Right lobe of liver (tissue), 6 donors: ENCODE measurements at regions not wholly inside any gene's neighbourhood (a gene's known extent, or its start where the extent isn't known, plus 50 kb on each side); places are given as distances from the start of the nearest gene placed in this dataset.

Experiments used
- ATAC-seq, 4 donors: fragments of 200-7000 bp; cut with Tn5 transposase; one replicate each; pipeline ENCODE4 v1.9.1; 2020; ENCODE audit warnings: mild to moderate bottlenecking in 4 of 4, moderate library complexity in 4 of 4
- DNase-seq, 3 donors: peaks; one replicate each; pipeline ENCODE4 v3.0.0-alpha.2; 2020
- H3K27ac ChIP-seq, 3 donors: fragments of 200-600 bp; one replicate each; pipeline ENCODE4 v1.8.0; 2022
- H3K27me3 ChIP-seq, 2 donors: fragments of 200-600 bp; one replicate each; pipeline ENCODE4 v1.8.0; 2022
- H3K36me3 ChIP-seq, 4 donors: fragments of 200-600 bp; sonication (generic) in 1 of 4; one replicate each; pipeline versions ENCODE4 v1.5.1 to v1.8.0; 2017 to 2022; ENCODE audit warnings: control low read depth in 1 of 4
- H3K4me1 ChIP-seq, 4 donors: fragments of 200-600 bp; sonication (generic) in 1 of 4; one replicate each; pipeline versions ENCODE4 v1.5.1 to v1.8.0; 2017 to 2022; ENCODE audit warnings: control low read depth in 1 of 4
- H3K4me3 ChIP-seq, 3 donors: fragments of 200-600 bp; one replicate each; pipeline ENCODE4 v1.8.0; 2022
- H3K9me3 ChIP-seq, 4 donors: fragments of 200-600 bp; sonication (generic) in 1 of 4; one replicate each; pipeline versions ENCODE4 v1.5.1 to v1.8.0; 2017 to 2022; ENCODE audit warnings: control low read depth in 1 of 4
- POLR2A ChIP-seq: fragments of 450-650 bp; IDR thresholded peaks from one replicate; pipeline ENCODE4 v1.6.1; 2017; ENCODE audit warnings: antibody characterized with exemption, mild to moderate bottlenecking
- WGBS: methylation state at CpG from one replicate; pipeline ENCODE4 v1.1.6; 2018; ENCODE audit warnings: low coverage, low lambda C conversion rate; ENCODE audit not compliant: insufficient coverage; ENCODE audit errors: missing lambda C conversion rate; 5-methylcytosine and 5-hydroxymethylcytosine counted together
- intact Hi-C, 2 donors: fragments of 100-400 bp; cut with DNase I; formaldehyde crosslinking; loops; one replicate each; pipeline versions ENCODE4 v1.11.2 to v1.14.1; 2022
- TF ChIP-seq, protein P1 (sequence below), 4 donors: fragments of 200-600 bp in 3 of 4; fragments of 450-650 bp in 1 of 4; IDR thresholded peaks; one replicate each; pipeline versions ENCODE4 v1.5.1 to v1.8.0; 2016 to 2022; ENCODE audit warnings: antibody characterized with exemption in 4 of 4, mild to moderate bottlenecking in 2 of 4
- donor health status: DM: no; HTN: yes; CAD: no.
- donor health status: DM: no; HTN: no; CAD: no.
- donor health status: DM: no; HTN: no; CAD: no.
- donor health status: DM: no; HTN: yes; CAD: no.
- donor health status: DM: no; HTN: yes; CAD: no.

DNA sequence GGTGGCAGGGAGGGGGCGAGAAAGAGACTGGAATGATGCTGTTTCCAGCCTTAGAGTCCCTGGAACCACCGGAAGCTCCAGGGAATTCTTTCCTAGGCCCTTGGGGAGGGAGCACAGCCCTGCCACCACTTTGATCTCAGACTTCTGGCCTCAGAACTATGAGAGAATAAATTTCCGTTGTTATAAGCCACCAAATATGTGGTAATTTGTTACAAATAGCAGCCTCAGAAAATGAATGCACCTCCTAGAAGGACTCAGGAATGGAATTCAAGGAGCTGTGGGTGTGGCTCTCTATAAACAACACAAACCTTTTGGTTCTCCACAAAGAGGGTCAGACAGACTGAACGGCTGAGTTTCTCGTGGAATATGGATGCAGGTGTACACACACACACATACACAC is 144.5 kb downstream of the ACKR3 start:
- no peak overlapping the region for H3K27ac ChIP-seq
- no peak for DNase-seq

DNA sequence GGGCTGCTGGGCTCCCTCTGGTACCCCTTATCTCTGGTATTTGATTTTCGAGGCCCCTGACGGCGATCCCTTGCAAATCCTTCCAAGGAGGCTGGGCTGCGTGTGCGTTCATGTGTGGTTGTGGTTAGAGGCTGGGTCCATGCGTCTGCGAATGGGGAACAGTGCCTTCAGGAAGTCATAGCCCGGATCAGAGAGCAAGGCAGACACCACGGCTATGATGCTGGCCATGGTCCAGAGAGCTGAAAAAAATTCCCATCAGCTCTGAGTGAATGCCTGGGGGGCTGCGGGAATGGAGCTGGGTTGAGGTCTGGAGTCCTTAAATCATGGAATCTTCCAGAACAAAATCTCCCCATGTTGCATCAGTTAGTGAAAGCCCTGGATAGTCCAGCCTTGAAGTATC is 145.5 kb downstream of the ACKR3 start:
- no peaks in the 10 kb centered on the region for H3K9me3 ChIP-seq
- peaks cover 0 to 8% (median 0%) of the 10 kb centered on the region in 4 donors for H3K4me1 ChIP-seq
- TF ChIP-seq, protein P1, sequence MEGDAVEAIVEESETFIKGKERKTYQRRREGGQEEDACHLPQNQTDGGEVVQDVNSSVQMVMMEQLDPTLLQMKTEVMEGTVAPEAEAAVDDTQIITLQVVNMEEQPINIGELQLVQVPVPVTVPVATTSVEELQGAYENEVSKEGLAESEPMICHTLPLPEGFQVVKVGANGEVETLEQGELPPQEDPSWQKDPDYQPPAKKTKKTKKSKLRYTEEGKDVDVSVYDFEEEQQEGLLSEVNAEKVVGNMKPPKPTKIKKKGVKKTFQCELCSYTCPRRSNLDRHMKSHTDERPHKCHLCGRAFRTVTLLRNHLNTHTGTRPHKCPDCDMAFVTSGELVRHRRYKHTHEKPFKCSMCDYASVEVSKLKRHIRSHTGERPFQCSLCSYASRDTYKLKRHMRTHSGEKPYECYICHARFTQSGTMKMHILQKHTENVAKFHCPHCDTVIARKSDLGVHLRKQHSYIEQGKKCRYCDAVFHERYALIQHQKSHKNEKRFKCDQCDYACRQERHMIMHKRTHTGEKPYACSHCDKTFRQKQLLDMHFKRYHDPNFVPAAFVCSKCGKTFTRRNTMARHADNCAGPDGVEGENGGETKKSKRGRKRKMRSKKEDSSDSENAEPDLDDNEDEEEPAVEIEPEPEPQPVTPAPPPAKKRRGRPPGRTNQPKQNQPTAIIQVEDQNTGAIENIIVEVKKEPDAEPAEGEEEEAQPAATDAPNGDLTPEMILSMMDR (IDR thresholded peaks at IDR 0.05): no peak
- TF ChIP-seq POLR2A: no peak
- DNase-seq (no peak), ATAC-seq (peak; percentile 11 to 48 (median 30))
- 40% methylated on average over 9 of the region's 10 CpGs for WGBS
- intact Hi-C loops: no loop called here
- no peaks in the 10 kb centered on the region for H3K27me3 ChIP-seq
- no peak overlapping the region for H3K4me3 ChIP-seq
- H3K36me3 ChIP-seq: no peaks in the 10 kb centered on the region
- H3K27ac ChIP-seq: no peak overlapping the region

More for the DNA sequence above, 144.5 kb downstream of the ACKR3 start:
- Histone ChIP-seq H3K36me3 (no peaks in the 10 kb centered on the region), H3K4me3 (no peak overlapping the region), H3K4me1 (peaks cover 0 to 8% (median 0%) of the 10 kb centered on the region in 4 donors), H3K27me3 (no peaks in the 10 kb centered on the region), H3K9me3 (no peaks in the 10 kb centered on the region)
- intact Hi-C loops: no loop called here
- TF ChIP-seq, protein P1 (IDR thresholded peaks at IDR 0.05): no peak
- TF ChIP-seq POLR2A: no peak
- no CpG with 5 or more reads among the region's 5 CpGs for WGBS
- no peak for ATAC-seq

DNA sequence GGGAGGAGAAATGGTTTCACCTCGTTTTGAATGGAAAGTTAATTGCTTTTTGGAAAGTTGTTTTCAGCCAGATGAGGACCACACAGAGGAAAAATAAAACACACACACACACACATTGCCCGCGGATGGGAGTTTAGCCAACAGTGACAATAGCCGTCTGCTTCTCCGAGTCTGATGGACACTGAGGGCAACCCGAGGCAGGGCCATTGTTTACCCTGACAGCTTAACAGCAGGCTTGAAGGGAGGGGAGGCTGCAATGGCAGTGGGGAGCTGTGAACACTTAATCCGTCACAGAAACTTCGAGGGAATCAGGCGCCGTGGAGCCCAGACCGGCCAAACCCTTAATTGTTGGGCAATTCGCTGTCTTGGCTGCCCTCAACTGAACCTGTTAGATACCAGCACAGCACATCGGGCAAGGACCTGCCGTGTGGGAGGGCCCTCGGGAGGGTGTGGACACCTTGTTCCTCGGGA is 145.9 kb downstream of the ACKR3 start:
- peak; percentile 77 to 91 (median 84) for ATAC-seq
- WGBS: 15% methylated on average over 14 of the region's 16 CpGs
- intact Hi-C loops: no loop called here

DNA sequence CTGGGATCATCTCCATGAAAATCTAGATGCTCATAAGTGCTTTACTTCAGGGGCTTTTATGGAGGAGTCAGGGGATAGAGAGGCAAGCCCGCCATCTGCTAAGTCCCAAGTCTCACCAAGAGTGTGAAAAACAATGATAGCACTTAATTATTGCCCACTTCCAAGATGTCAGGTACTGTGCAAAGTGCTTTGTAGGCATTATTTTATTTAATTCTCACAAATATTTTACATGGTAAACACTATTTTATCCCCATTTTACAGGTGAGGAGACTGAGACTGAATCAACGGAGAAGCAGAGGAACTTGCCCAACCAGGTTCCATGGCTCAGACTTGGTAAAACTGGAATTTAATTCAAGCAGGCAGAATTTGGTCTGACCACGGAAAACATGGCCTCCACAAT is 147.5 kb downstream of the ACKR3 start:
- no peaks in the 10 kb centered on the region for H3K27me3 ChIP-seq
- TF ChIP-seq, protein P1 (IDR thresholded peaks at IDR 0.05): no peak
- TF ChIP-seq POLR2A: no peak
- 86% methylated on average over 3 of the region's 3 CpGs for WGBS
- DNase-seq: no peak
- H3K4me1 ChIP-seq: peaks cover 0 to 8% (median 0%) of the 10 kb centered on the region in 4 donors
- no peak overlapping the region for H3K4me3 ChIP-seq
- H3K27ac ChIP-seq: no peak overlapping the region
- H3K36me3 ChIP-seq: no peaks in the 10 kb centered on the region
- no peak for ATAC-seq
- H3K9me3 ChIP-seq: no peaks in the 10 kb centered on the region
- intact Hi-C loops: no loop called here

More for the DNA sequence above, 145.9 kb downstream of the ACKR3 start:
- H3K4me1 ChIP-seq: peaks cover 0 to 8% (median 0%) of the 10 kb centered on the region in 4 donors
- no peak overlapping the region for H3K27ac ChIP-seq
- H3K27me3 ChIP-seq: no peaks in the 10 kb centered on the region
- H3K4me3 ChIP-seq: no peak overlapping the region
- DNase-seq: peak; percentile 47 to 83 (median 76)
- H3K9me3 ChIP-seq: no peaks in the 10 kb centered on the region
- no peaks in the 10 kb centered on the region for H3K36me3 ChIP-seq
- TF ChIP-seq POLR2A: no peak
- TF ChIP-seq, protein P1 (IDR thresholded peaks at IDR 0.05): no peak

DNA sequence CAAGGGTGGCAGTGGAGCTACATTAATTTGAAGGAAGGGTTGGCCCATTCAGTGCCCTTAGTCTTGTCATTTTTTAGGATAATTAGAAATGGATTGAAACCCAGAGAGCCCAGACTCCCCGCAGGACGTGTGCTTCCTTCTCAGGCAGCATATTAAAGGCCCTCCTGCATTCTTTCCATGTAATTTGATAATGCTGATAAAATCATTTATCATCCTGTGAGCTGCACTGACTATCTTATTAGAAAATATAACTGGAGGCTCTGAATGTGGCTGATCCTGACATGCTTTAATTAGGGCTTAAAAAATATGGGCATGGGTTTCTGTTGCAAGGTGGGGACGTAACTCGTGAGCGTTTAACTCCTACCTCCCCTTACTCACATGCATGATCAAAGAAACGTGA is 148.1 kb downstream of the ACKR3 start:
- WGBS: 76% methylated on average over 5 of the region's 6 CpGs
- no peaks in the 10 kb centered on the region for H3K36me3 ChIP-seq
- no peak for ATAC-seq
- H3K27me3 ChIP-seq: no peaks in the 10 kb centered on the region
- no peak for DNase-seq
- no peak overlapping the region for H3K4me3 ChIP-seq
- H3K27ac ChIP-seq: no peak overlapping the region
- intact Hi-C loops: no loop called here
- TF ChIP-seq POLR2A: no peak
- TF ChIP-seq, protein P1 (IDR thresholded peaks at IDR 0.05): no peak
- peaks cover 0 to 8% (median 0%) of the 10 kb centered on the region in 4 donors for H3K4me1 ChIP-seq
- H3K9me3 ChIP-seq: no peaks in the 10 kb centered on the region
